GM12865 (cell line): ENCODE measurements at regions not wholly inside any gene's neighbourhood (a gene's known extent, or its start where the extent isn't known, plus 50 kb on each side); places are given as distances from the start of the nearest gene placed in this dataset.
"Not testable (repeated sequence)": the region's sequence is repeated elsewhere in the genome, so short reads cannot be mapped to it uniquely, and the experiment has no call there.

Experiments
- DNase-seq: peaks from one replicate; pipeline ENCODE4 v3.0.0; 2010; ENCODE audit warnings: low read depth
- H3K4me3 ChIP-seq: 2 replicates; pipeline ENCODE4 v1.5.1; 2011; ENCODE audit warnings: mild to moderate bottlenecking, low read depth, low read length, control low read depth
- TF ChIP-seq, protein P1 (sequence below): IDR thresholded peaks from 2 replicates; pipeline ENCODE4 v1.5.1; 2011; ENCODE audit warnings: low read length, control low read depth, low read depth, inconsistent platforms; ENCODE audit not compliant: insufficient read depth; ENCODE audit errors: missing control alignments

DNA sequence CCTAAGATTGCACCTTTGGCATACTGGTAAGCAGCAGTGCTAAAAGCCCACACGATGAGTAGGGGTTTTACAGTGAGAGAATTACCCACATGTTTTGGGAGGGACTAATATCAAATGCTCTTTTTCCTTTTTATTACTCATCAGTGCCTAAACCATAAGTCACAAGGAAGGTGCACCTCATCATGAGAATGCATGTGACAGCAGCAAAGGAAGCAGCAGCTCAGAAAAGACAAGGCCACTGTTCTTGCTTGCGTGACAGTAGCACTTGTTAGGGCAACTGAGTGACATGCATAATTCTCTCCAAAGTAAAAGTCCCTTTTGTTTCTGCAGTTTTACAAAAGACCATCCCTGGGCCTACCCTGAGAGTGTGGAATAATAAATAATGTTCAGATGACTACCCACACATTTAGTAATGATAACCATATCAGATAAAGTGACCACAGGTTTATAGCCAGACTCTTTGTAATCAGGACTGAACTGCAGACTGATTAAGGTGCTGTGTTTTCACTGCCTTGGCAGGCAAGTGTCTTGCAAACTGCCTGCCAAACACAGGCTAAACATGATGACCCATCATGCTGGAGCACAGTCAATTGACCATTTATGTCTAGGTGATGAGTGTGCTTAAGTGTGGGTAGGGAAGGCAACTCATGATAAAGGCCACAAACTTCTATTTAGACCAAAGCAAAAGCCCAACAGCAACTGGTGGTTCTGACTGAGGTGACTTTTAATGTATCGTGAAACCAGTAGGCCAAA lies 1751.4 kb downstream of the TP53TG3F start:
- no peak overlapping the region for H3K4me3 ChIP-seq
- no peak for DNase-seq
- TF ChIP-seq, protein P1, sequence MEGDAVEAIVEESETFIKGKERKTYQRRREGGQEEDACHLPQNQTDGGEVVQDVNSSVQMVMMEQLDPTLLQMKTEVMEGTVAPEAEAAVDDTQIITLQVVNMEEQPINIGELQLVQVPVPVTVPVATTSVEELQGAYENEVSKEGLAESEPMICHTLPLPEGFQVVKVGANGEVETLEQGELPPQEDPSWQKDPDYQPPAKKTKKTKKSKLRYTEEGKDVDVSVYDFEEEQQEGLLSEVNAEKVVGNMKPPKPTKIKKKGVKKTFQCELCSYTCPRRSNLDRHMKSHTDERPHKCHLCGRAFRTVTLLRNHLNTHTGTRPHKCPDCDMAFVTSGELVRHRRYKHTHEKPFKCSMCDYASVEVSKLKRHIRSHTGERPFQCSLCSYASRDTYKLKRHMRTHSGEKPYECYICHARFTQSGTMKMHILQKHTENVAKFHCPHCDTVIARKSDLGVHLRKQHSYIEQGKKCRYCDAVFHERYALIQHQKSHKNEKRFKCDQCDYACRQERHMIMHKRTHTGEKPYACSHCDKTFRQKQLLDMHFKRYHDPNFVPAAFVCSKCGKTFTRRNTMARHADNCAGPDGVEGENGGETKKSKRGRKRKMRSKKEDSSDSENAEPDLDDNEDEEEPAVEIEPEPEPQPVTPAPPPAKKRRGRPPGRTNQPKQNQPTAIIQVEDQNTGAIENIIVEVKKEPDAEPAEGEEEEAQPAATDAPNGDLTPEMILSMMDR = no peak

DNA sequence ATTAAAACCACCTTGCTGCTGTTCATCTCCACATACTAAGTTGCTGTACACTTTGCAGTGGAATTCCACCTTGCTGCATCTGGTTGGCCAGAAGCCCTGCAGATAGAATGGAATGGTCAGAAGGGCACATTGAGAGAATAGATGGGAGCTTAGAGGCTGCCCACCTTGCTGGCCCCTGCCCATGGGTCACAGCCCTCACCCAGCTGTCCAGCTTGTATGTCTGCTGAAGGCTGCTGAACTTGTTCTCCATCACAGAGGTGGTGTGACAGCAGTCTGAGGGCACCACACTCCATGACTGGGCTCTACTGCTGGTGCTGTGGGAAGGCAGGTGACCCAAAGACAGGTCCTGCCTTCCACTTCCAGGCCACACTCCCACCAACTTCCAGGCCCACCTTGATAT lies 1755.4 kb downstream of the TP53TG3F start:
- no peak overlapping the region for H3K4me3 ChIP-seq
- TF ChIP-seq, protein P1 = no peak
- no peak for DNase-seq

DNA sequence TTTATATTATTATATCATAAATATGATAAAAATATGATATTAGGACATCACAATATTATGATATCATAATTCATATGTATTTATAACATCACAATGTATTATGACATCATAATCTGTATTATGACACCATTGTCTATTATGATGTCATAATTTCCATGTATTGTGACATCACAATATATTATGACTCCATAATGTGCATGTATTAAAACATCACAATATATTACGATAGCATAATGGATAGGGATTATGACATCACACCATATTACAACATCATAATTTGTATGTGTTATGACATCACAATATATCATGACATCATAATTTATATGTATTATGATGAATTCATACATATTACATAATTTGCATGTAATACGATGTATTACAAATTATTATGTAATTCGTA lies 1755.9 kb downstream of the TP53TG3F start:
- TF ChIP-seq, protein P1 = no peak
- H3K4me3 ChIP-seq = no peak overlapping the region
- DNase-seq = no peak

DNA sequence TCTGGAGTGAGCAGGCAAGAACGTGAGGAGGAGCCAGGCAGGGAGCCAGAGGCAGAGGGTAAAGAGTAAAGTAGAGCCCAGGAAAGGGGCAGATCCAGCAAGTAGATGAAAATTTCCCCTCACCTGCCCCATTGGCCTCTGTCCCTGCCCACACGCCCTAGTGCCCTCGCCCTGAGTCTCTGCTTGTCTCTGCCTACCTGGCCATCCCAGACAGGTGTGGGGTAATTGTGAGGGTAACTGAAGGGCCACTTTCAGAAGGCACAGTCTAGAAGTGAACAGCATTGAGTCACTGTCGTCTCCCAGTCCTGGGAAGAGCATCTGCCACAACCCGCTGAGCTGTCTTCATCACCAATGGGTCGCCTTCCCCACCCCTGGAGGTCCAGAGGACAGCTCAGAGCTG lies 1756.8 kb downstream of the TP53TG3F start:
- H3K4me3 ChIP-seq, DNase-seq: not testable (repeated sequence)

DNA sequence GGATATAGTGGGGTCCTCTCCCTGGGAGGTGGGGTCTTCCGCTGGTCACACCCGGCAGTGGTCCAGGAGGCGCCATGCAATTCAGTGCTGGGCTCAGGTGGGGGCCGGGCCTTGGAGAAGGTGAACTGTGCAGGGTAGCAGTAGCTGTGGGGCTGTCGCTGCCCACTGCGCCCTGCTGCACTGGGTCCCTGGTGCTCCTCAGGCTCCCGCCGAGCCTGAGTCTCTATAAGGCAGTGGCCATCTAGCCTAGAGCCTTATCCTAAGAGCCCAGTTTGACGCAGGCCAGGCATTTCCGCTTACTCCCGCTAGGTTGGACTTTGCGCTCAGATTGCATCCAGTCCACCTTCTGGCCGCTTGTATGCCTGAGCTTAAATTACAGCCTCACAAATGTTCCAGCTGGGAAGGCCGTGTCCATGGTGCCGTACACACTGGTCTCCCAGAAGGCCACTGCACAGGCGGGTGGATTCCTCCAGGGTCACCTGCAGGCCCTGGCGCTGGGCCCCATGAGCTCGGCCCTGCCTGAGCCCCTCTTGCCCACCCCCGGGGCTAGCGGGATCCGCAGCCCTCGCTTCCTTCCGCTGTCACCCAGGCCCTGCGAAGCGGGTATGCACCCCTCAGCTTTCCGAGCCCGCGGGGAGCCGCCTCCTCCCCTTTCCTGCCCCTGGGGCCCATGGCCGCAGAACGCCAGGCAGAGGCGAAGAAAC lies 1762.2 kb downstream of the TP53TG3F start:
- no peak overlapping the region for H3K4me3 ChIP-seq
- DNase-seq = no peak
- TF ChIP-seq, protein P1 = no peak

DNA sequence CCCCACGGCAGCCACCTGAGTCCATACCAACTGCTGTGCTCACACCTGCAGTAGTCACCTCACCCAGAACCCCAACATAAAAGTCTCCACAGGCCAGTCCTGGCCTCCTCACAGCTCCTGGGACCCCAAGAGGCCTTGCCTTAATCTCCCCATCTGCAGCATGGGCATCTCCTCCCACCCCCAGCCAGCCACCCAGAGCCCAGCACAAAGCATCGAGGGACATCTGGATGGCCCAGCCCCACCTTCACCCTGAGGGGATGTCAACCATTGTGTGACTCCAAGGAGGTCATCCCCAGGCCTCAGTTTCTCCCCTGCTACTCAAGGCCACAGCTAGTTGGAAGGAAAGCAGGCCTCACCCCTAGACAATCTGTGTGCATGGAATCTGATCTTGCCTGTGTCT lies 1775.3 kb downstream of the TP53TG3F start:
- DNase-seq = no peak
- no peak overlapping the region for H3K4me3 ChIP-seq
- TF ChIP-seq, protein P1 = no peak

DNA sequence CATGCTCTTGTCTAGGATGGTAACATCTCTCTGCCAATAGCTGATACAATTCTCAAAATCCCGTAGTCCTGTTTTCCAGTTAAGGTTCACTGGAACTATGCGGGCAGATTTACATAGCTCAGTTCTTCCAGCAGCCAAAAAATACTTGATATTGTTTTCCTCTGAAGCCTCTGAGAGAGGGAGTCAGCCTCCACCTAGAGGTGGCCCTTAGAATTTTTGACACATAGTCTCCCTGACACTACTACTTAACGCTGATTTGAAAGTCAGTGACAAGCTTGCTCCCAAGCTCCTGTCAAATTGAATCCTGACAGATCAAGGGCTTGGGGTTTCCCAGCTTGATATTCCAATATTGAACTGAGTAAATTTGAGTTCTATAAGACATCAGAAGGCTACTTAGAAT lies 1780.1 kb downstream of the TP53TG3F start:
- no peak for DNase-seq
- TF ChIP-seq, protein P1 = no peak
- H3K4me3 ChIP-seq = no peak overlapping the region
